ENCODE measurements at regions not wholly inside any gene's neighbourhood (a gene's known extent, or its start where the extent isn't known, plus 50 kb on each side); places are given as distances from the start of the nearest gene placed in this dataset.

DNA sequence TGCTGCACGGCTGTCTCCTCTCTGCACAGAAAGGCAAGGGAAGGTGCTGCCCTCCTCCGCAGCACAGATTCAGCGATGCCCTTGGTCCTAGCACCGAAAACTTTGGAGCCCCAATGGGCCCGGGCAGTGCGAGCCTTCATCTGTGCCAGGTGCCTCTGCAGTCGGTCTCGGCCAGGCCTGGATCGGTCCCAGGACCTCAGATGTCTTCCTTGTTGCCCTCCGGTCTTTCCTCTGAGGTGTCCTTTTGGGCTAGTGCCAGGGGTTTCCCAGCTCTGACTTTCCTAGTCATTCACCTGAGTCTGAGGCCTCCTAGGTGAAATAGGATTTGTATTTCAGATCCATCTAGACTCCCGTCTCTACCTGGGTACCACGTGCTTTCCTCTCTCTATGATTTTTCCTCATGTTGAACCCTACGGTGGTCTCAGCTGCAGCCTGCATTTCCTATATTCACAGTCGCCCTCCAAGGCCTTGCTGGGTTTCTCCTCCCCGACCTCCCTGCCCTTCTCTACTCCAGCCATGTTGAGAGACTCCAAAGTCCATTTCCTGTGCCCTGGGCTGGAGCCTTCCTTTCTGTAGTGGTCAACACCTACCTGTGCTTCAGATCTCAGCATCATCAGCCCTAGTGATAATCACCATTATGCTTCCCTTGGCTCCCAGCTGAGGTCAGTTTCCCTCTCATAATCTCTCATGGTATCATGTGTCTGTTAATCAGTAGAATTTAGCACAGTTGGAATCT lies 92.0 kb upstream of the PRSS58 start:
- TF ChIP-seq, protein P1, sequence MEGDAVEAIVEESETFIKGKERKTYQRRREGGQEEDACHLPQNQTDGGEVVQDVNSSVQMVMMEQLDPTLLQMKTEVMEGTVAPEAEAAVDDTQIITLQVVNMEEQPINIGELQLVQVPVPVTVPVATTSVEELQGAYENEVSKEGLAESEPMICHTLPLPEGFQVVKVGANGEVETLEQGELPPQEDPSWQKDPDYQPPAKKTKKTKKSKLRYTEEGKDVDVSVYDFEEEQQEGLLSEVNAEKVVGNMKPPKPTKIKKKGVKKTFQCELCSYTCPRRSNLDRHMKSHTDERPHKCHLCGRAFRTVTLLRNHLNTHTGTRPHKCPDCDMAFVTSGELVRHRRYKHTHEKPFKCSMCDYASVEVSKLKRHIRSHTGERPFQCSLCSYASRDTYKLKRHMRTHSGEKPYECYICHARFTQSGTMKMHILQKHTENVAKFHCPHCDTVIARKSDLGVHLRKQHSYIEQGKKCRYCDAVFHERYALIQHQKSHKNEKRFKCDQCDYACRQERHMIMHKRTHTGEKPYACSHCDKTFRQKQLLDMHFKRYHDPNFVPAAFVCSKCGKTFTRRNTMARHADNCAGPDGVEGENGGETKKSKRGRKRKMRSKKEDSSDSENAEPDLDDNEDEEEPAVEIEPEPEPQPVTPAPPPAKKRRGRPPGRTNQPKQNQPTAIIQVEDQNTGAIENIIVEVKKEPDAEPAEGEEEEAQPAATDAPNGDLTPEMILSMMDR (IDR thresholded peaks at IDR 0.05; ENCODE audit: control insufficient read depth, extremely low read depth, insufficient read depth) = no peak

DNA sequence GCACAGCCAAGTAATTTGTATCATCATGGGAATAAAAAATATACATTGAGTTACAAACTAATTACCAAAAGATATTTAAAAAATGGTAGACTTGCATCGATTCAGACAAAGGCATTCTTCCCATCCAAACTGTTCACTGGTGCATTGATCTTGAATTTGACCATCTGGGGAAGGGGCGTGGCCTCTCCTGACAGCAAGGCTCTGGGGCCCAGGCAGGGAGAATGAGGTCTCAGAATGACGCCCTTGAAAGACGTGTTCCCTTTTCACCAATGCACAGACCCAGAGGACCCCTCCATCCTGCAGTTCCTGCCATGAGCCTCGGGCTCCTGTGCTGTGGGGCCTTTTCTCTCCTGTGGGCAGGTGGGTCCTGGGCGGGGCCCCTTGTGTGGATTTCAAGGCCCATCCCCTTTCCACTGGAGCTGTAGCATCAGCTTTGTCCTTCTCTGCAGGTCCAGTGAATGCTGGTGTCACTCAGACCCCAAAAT lies 91.1 kb upstream of the PRSS58 start:
- H3K4me3 ChIP-seq (ENCODE audit: low read depth, low read length) = no peak overlapping the region
- no peak for DNase-seq (ENCODE audit: low read depth)
- TF ChIP-seq, protein P1 (IDR thresholded peaks at IDR 0.05; ENCODE audit: control insufficient read depth, extremely low read depth, insufficient read depth) = no peak

More for the DNA sequence above, 92.0 kb upstream of the PRSS58 start:
- no peak overlapping the region for H3K4me3 ChIP-seq (ENCODE audit: low read depth, low read length)
- DNase-seq (ENCODE audit: low read depth) = no peak

DNA sequence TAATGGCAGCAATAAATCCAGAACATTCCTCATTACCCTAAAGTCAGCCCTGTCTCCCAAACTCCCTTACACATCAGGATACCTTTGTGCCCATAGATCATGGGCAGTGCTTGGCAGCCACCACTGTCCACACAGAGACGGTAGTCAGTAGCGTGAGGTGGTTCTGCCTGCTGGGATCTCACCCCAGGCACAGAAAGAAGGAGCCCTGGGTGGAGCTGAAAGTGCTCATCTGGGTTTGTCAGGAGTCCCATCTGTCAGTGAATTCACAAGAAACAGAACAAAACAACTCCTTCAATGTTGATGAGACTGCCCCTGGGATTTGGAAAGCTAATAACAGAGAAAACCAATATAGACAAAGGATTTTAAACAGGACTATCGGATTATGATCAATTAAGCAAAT lies 90.2 kb upstream of the PRSS58 start:
- TF ChIP-seq, protein P1 (IDR thresholded peaks at IDR 0.05; ENCODE audit: control insufficient read depth, extremely low read depth, insufficient read depth) = no peak
- DNase-seq (ENCODE audit: low read depth) = no peak
- H3K4me3 ChIP-seq (ENCODE audit: low read depth, low read length) = no peak overlapping the region

DNA sequence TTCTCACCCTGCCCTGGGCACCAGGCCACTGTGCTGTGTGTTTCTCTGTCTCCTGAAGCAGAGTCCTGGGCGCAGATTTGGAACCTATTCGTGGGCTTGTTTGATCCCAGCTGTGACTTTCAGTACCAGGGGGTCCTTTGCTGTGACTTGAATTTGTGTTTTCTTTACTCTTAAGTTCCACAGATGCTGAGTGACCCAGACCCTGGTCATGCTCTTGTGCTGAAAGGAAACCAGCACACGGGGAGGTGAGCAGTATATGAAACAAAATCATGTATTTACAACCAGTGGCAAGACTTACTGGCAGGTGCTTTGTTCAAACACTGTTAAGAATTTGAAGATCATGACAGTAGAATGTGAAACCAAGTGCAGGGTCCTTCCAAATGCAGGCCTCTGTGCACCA lies 89.2 kb upstream of the PRSS58 start:
- TF ChIP-seq, protein P1 (IDR thresholded peaks at IDR 0.05; ENCODE audit: control insufficient read depth, extremely low read depth, insufficient read depth) = no peak
- H3K4me3 ChIP-seq (ENCODE audit: low read depth, low read length) = no peak overlapping the region
- no peak for DNase-seq (ENCODE audit: low read depth)

DNA sequence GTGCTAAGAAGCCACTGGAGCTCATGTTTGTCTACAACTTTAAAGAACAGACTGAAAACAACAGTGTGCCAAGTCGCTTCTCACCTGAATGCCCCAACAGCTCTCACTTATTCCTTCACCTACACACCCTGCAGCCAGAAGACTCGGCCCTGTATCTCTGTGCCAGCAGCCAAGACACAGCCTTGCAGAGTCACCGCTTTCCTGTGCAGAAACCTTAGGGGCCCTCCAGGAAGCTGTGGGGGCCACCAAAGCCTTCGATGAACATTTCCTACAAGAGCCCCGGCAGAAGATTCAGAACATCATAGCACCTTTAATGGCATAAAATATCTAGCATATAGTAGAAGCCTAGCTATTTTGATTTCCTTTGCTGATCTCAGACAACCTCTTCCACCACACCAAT lies 88.0 kb upstream of the PRSS58 start:
- no peak for DNase-seq (ENCODE audit: low read depth)
- no peak overlapping the region for H3K4me3 ChIP-seq (ENCODE audit: low read depth, low read length)
- TF ChIP-seq, protein P1 (IDR thresholded peaks at IDR 0.05; ENCODE audit: control insufficient read depth, extremely low read depth, insufficient read depth) = no peak

DNA sequence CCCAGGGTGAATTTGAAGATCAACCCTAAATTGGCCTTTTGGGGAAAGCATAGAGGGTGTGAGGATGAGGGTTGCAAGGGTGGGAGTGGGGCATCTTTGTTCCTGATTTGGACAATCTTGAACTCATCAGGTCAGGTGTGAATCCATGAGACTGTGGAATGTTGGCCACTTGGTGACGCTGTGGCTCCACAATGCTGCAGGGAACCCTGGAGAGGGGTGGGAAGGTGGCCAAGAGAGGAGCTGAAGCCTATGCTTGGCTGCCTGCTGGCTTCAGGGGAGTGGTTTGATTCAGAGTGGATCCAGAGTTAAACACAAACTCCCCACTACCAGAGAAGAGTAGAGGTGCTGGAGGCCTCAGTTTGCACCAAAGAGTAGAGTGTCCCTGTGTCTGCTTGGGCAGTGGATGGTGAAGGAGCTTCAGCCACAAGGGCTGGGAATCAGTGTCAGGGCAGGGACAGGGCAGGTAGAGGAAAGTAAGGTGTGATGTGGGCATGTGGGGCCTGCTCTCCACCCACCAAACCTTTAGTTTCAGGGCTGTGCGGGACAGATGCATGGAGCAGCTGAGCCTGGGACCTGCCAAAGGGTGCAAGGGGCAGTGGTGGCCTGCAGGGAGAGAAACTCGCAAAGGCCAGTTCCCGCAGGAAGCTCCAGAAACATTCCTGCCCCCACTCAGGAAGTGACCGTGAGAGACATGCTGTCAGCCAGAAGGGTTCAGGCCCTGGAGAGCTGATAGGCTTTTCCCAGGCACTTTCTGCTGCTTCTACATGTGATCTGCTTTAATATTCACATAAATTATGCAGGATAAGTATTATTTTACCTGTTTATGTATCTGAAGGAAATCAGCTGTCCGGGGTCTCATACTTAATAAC lies 81.0 kb upstream of the PRSS58 start:
- TF ChIP-seq, protein P1 (IDR thresholded peaks at IDR 0.05; ENCODE audit: control insufficient read depth, extremely low read depth, insufficient read depth) = peak; percentile 74
- peak; percentile 37 for DNase-seq (ENCODE audit: low read depth)
- no peak overlapping the region for H3K4me3 ChIP-seq (ENCODE audit: low read depth, low read length)
